CD4-positive, alpha-beta T cell treated with Interleukin-1 beta for 1 hour (primary cell): ENCODE measurements at regions not wholly inside any gene's neighbourhood (a gene's known extent, or its start where the extent isn't known, plus 50 kb on each side); places are given as distances from the start of the nearest gene placed in this dataset.
A peak's percentile ranks its signal among the peaks of the same experiment; 100 is the strongest.
"Not testable (repeated sequence)": the region's sequence is repeated elsewhere in the genome, so short reads cannot be mapped to it uniquely, and the experiment has no call there.

ENCODE experiments used
- DNase-seq, 2 donors: peaks; one replicate each; pipeline ENCODE4 v3.0.0-alpha.2; 2020 to 2022

- DNase-seq = peak in 1 of 2 donors; percentile 32
These were observed 135.9 kb downstream of the ITGB8 start for GRCh38 chr7:20466543-20467021.

- no peak for DNase-seq
These were observed 139.4 kb downstream of the ITGB8 start for GRCh38 chr7:20470082-20470481.

- no peak for DNase-seq
These were observed 140.0 kb downstream of the ITGB8 start for GRCh38 chr7:20470726-20471125.

GRCh38 chr7:20474249-20474648 lies 141.2 kb upstream of the ABCB5 start:
- DNase-seq = peak in 1 of 2 donors; percentile 18

GRCh38 chr7:20475756-20476155 lies 139.7 kb upstream of the ABCB5 start:
- DNase-seq = no peak

GRCh38 chr7:20477067-20477466 lies 138.4 kb upstream of the ABCB5 start:
- DNase-seq = no peak

- no peak for DNase-seq
These were observed 135.8 kb upstream of the ABCB5 start for GRCh38 chr7:20479706-20480105.

GRCh38 chr7:20482071-20482470 lies 133.4 kb upstream of the ABCB5 start:
- no peak for DNase-seq

GRCh38 chr7:20484356-20484755 lies 131.1 kb upstream of the ABCB5 start:
- DNase-seq = no peak

- no peak for DNase-seq
These were observed 126.6 kb upstream of the ABCB5 start for GRCh38 chr7:20488850-20489249.

- DNase-seq = no peak
These were observed 124.2 kb upstream of the ABCB5 start for GRCh38 chr7:20491284-20491683.

GRCh38 chr7:20494566-20494965 lies 120.9 kb upstream of the ABCB5 start:
- DNase-seq = no peak

- not testable (repeated sequence) for DNase-seq
These were observed 114.0 kb upstream of the ABCB5 start for GRCh38 chr7:20501473-20501872.

GRCh38 chr7:20503278-20503950 lies 112.1 kb upstream of the ABCB5 start:
- DNase-seq = no peak

- no peak for DNase-seq
These were observed 111.4 kb upstream of the ABCB5 start for GRCh38 chr7:20504060-20504459.

- DNase-seq = no peak
These were observed 109.3 kb upstream of the ABCB5 start for GRCh38 chr7:20506175-20506574.

- DNase-seq = no peak
These were observed 108.3 kb upstream of the ABCB5 start for GRCh38 chr7:20507157-20507556.

- DNase-seq = peak in 1 of 2 donors; percentile 25
These were observed 107.4 kb upstream of the ABCB5 start for GRCh38 chr7:20508109-20508508.

- DNase-seq = no peak
These were observed 105.4 kb upstream of the ABCB5 start for GRCh38 chr7:20509892-20510572.

GRCh38 chr7:20510573-20510900 lies 104.9 kb upstream of the ABCB5 start:
- no peak for DNase-seq

- no peak for DNase-seq
These were observed 102.1 kb upstream of the ABCB5 start for GRCh38 chr7:20513341-20513740.

GRCh38 chr7:20513897-20514296 lies 101.6 kb upstream of the ABCB5 start:
- DNase-seq = no peak

- no peak for DNase-seq
These were observed 101.1 kb upstream of the ABCB5 start for GRCh38 chr7:20514364-20514763.

GRCh38 chr7:20519645-20520044 lies 95.8 kb upstream of the ABCB5 start:
- no peak for DNase-seq

GRCh38 chr7:20520530-20520929 lies 94.9 kb upstream of the ABCB5 start:
- no peak for DNase-seq
